Hematopoietic multipotent progenitor cell treated with erythropoietin and hydrocortisone succinate and interleukin-3 and kit ligand, for 8 days (in vitro differentiated cells): ENCODE measurements at regions not wholly inside any gene's neighbourhood (a gene's known extent, or its start where the extent isn't known, plus 50 kb on each side); places are given as distances from the start of the nearest gene placed in this dataset.
"Not testable (repeated sequence)": the region's sequence is repeated elsewhere in the genome, so short reads cannot be mapped to it uniquely, and the experiment has no call there.

ENCODE experiments used
- DNase-seq: peaks from one replicate; pipeline ENCODE4 v3.0.0-alpha.2; 2015

GRCh38 chr9:104276709-104277245 lies 182.7 kb downstream of the SMC2 start:
- DNase-seq, result no peak

DNA sequence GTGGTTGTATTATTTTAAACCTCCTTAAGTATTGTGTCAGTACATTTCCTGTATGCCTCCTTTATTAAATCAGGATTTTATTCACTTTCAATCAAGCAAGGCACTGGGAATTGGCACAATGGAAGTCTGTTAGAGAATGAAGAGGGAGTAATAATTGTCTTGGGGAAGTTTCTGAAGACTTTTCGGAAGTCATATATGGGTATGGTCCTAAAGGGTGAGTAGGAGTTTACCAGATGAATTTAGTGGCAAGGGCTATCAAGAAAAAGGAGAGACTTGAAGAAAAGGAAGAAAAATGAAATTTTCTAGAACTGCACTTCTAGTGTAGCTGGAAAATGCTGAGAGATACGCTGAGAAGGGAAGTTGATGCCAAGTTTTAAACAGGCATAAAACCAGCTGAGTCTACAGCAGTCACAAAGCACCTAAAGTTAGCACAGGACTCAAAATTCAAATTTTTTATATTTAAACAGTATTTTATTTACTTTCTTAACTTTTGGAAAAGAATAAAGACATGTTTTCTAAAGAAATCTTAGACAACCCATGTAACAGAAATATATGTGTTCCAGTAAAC lies 184.9 kb downstream of the SMC2 start:
- no peak for DNase-seq

DNA sequence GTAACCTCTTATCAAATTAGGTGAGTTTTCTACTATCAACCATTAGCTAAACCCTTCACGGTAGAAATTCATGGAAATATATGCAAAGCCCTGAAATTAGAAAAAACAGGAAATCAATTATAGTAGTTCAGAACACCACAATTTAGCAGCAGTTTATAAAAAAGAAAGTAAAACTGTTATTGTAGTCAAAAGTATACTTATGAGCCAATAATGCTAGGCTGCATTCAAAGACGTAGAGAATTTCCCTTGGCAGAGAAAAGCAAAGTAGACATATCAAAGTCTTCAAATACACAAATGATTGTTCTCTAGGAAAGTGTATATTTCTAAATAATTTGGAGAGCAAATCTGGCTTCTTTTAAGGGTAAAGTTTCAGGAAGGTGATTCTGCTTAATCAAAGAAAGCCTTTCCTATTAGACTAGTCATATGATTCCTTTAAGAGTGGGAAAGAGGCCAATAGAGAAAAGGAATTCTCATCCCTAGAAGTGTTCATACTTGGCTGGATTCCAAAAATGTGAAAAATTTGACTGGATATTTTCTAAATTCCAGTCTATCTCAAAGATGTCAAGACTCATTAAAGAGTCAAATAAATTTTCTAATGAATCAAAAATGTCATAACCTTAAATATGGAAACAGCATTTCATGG lies 185.5 kb downstream of the SMC2 start:
- DNase-seq, result no peak

DNA sequence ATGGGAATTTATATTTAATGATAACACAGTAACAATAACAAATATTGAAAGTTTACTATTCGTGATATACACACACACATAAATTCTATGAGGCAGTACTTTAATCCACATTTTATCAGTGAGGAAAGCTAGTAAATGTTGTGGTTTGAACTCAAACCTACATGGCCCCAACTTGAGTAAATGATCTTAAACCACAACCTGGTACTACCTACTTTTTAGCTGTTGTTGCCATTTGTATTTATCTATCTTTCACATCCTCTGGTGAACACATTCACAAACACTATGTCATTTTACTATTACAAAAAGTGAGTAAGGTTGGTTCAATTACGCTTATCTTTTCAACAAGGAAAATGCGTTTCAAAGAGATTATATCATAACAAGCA lies 186.1 kb downstream of the SMC2 start:
- no peak for DNase-seq

- DNase-seq, result no peak
Measured at GRCh38 chr9:104280711-104281110, 186.6 kb downstream of the SMC2 start.

- DNase-seq, result no peak
Measured at GRCh38 chr9:104286187-104286586, 192.1 kb downstream of the SMC2 start.

DNA sequence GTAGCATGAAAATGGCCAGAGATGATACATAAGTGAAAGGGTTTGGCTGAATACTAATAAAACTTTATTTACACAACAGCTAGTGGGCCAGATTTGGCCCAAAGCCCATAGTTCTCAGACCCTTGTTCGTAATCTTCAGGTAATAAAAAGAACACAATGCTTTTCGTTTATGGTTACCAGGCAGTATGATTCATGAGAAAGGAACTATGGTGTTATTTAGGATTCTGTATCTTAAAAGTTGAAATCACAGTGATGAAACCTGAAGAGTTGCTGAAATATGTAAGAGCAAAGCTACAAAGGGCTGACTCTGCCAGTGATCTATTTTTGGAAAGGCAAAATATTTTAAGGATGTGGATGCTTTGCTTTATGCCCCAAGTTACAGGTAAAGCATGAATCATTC lies 192.7 kb downstream of the SMC2 start:
- no peak for DNase-seq

- no peak for DNase-seq
Measured at GRCh38 chr9:104287253-104287878, 193.3 kb downstream of the SMC2 start.

- no peak for DNase-seq
Measured at GRCh38 chr9:104293877-104294276, 199.8 kb downstream of the SMC2 start.

GRCh38 chr9:104300124-104300523 lies 203.9 kb upstream of the OR13F1 start:
- DNase-seq, result no peak

GRCh38 chr9:104301755-104302154 lies 202.3 kb upstream of the OR13F1 start:
- no peak for DNase-seq

DNA sequence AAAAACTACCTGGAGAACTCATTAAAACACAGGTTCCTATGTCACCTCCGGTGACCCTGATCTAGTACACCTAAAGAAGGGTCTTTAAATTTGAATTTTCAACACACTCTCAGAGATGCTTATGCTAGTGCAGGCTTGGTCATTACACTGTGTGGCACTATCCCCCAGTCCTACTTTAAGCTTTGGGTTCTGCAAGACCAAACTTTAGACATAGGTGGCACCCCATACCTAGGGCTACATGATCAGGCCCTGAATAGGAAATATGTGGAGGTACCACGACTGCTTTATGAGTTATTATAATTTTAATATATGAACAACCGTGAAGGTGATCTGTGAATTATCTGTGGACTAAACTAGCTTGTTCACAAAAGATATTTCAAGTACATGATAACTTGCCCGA lies 201.3 kb upstream of the OR13F1 start:
- no peak for DNase-seq

DNA sequence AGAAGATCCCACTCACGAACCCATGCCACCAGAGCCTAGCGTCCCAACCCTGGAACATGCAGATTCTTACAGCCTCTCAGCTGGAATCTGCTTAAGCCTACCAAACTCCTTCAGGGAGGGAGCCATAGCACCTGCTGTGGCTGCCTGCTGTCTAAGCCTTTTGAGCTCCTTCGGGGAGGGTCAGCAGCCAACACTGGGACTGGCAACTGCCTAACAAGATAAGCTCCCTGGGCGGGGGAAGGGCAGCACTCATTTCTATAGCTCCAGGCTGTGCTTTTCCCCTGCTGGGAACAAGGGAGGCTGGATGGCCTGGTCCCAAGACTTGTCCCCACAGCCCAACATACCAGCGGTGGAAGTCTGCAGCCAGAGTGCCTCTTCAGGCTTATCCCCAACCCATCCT lies 199.1 kb upstream of the OR13F1 start:
- DNase-seq, result no peak

- DNase-seq, result no peak
Measured at GRCh38 chr9:104313396-104314110, 190.5 kb upstream of the OR13F1 start.

- DNase-seq, result not testable (repeated sequence)
Measured at GRCh38 chr9:104316201-104317009, 187.7 kb upstream of the OR13F1 start.

- no peak for DNase-seq
Measured at GRCh38 chr9:104319198-104319597, 184.9 kb upstream of the OR13F1 start.

DNA sequence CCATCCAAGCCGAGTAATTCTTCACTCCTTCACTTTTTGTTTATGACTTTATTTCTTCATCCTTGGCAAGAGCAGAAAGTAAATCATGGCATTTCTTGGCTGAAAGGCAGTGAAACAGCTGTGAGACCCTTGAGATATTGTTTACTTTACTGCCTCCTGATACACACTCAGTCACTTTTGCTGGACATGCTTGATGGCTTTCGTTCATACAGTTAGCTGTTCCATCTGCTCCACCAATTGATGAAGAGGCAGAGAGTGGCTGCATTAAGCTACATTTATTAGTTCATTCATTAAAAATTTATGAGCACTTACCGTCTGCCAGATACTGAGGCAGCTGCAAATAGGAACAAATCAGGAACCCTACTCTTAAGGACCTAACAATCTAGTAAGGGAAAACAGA lies 184.4 kb upstream of the OR13F1 start:
- DNase-seq, result no peak

DNA sequence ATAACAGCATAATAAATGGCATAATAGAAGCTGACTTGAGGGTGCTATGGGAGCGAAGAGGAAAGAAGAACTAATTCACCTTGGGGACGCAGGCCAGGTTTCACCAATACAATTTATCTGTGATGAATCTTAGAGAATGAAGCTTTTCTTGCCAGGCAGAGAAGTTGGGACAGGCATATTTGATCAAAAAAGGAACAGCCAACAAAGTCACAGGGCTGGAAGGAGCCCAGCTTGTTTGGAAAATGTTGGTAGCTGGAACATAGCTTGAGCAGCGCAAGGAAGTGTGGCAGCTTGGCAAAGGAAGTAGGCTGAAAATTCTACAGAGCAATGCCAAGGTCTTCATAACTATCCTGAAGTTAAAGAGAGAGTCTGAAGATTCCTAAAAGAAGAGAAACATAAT lies 181.5 kb upstream of the OR13F1 start:
- no peak for DNase-seq

DNA sequence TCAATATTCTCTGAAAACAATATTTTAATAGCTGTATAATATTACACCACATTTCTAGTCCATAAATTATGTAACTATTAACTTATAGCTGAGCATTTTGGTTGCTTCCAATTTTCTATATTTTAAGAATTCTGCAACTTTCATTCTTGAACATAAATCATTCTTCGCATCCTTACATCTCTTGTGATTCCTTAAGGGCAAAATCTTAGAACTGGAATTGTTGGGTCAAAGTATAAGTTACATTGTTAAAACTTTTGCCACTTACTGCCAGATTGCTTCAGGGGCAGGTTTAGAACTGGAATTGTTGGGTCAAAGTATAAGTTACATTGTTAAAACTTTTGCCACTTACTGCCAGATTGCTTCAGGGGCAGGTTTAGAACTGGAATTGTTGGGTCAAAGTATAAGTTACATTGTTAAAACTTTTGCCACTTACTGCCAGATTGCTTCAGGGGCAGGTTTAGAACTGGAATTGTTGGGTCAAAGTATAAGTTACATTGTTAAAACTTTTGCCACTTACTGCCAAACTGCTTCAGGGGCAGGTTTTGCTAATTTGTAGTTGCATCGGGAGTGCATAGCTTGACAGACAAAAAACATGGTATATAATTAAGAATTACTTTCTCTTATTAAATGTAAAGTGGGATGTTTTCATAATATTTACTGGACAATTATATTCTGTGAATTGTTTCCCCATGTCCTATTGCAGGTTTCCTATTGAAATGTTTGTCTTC lies 179.9 kb upstream of the OR13F1 start:
- not testable (repeated sequence) for DNase-seq

- no peak for DNase-seq
Measured at GRCh38 chr9:104326912-104327311, 177.2 kb upstream of the OR13F1 start.

DNA sequence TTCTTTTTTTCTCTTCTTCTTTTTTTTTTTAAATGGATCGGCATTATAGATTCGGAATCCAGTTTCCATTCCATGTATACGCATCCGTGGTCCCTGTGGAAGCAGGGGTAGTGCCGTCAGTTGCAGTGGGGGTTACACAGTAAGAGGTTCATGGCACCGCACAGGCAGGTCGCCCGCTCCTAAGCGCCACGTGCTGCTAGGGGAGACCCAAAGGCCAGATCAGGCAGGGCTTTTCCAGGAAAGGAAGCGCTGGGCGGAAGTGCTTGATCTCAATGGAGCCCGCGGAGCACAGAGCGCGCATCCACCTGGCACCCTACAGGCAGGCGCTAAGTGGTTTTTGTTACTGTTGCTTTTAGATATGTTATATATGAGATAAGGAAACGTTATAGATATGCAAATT lies 174.8 kb upstream of the OR13F1 start:
- no peak for DNase-seq

GRCh38 chr9:104330841-104331240 lies 173.2 kb upstream of the OR13F1 start:
- DNase-seq, result no peak
